Gastroesophageal sphincter (tissue), 3 donors: ENCODE measurements at regions not wholly inside any gene's neighbourhood (a gene's known extent, or its start where the extent isn't known, plus 50 kb on each side); places are given as distances from the start of the nearest gene placed in this dataset.

Experiments
- CTCF ChIP-seq, 4 experiments: fragments of 200-600 bp in 2 of 4; fragments of 450-650 bp in 2 of 4; sonication (generic) in 1 of 4; IDR thresholded peaks; one replicate each; pipeline ENCODE4 v1.5.1; 2017 to 2019; ENCODE audit warnings: antibody characterized with exemption in 4 of 4, mild to moderate bottlenecking in 2 of 4, moderate library complexity in 2 of 4
- POLR2A ChIP-seq, 2 donors: fragments of 450-650 bp; IDR thresholded peaks; one replicate each; pipeline ENCODE4 v1.6.1; 2017; ENCODE audit warnings: antibody characterized with exemption in 2 of 2, mild to moderate bottlenecking in 2 of 2, moderate library complexity in 1 of 2

- TF ChIP-seq CTCF (IDR thresholded peaks at IDR 0.05) (no peak), POLR2A (IDR thresholded peaks at IDR 0.05) (no peak)
Observed at GRCh38 chr4:3855646-3856045, 89.5 kb downstream of the ADRA2C start.
